Kidney capillary endothelial cell (primary cell): ENCODE measurements at regions not wholly inside any gene's neighbourhood (a gene's known extent, or its start where the extent isn't known, plus 50 kb on each side); places are given as distances from the start of the nearest gene placed in this dataset.

Experiments
- DNase-seq: peaks from one replicate; pipeline ENCODE4 v3.0.0-alpha.2; 2018; ENCODE audit warnings: low spot score

DNA sequence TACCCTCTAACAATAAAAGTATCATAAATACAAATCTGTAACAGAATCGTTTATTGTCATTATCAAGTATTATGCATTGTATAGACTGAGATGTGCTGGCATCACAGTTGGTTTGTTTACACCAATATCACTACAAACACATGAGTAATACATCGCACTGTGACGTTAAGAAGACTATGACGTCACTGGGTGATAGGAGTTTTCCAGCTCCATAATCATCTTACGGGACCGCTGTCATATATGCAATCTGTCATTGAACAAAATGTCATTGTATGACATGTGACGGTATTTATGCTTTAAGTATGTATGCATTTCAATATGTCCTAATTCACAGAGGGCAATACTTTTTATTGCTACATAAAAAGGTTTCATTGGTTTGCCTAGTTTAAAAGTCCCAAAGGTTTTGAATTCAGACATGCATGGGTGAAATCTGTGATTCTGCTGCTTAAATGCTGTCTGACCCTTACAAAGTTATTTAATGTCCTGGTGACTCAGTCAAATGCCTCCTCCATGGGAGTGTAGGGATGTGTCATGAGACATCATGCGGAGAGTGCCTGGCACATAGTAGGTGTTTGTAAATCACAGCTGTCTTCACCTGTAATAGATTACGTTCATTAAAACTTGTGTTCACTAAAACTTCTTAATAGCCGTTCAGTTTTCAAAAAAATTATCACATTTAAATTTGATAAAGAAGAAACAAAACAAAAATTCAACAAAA lies 160.7 kb upstream of the PDE10A start:
- no peak for DNase-seq

DNA sequence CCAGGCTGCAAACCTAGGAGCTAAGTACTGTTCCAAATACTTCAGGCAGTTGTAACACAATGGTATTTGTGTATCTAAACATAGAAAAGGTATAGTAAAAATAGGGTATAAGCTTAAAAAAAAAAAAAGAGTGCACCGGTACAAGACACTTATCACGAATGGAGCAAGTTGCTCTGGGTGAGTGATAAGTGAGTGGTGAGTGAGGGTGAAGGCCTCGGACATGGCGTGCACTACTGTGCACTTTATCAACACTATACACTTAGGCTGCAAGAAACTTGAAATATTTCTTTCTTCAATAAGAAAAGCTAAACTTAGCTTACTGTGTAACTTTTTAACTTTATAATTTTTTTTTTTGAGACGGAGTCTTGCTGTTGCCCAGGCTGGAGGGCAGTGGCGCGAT lies 159.5 kb upstream of the PDE10A start:
- no peak for DNase-seq

DNA sequence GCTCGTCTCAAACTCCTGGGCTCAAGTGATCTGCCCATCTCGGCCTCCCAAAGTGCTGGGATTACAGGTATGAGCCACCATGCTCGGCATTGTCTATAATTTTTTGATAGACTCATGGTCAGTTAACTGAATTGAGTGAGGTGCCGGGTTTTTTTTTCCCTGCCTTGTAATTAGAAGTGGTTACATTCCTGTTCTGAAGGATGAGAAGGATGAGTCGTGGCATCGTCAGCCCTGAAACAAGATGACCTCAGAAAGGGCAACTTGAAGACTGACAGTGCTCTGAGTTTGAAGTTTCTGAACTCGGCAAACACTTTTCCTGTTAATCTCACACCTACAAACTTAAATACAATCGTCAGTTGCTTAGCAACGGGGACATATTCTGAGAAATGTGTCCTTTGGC lies 158.7 kb upstream of the PDE10A start:
- DNase-seq = no peak

DNA sequence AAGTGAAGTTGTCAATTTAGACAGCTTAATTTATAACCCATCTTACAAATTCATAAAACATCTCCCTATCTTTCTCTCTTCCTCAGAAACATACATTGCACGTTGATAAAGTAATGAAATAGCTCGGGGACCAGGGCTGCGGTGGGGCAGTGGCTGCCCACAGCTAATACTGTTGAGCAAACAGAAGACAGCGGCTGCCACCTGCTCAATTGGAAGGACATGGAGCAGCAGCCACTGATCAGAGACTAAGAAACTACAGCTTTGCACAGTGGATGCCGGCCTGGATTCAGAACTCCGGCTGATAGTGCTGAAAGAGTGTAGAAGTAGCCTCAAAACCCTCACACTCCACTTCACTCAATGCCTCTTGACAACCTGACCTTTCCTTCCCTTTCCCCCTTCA lies 157.9 kb upstream of the PDE10A start:
- DNase-seq = no peak

DNA sequence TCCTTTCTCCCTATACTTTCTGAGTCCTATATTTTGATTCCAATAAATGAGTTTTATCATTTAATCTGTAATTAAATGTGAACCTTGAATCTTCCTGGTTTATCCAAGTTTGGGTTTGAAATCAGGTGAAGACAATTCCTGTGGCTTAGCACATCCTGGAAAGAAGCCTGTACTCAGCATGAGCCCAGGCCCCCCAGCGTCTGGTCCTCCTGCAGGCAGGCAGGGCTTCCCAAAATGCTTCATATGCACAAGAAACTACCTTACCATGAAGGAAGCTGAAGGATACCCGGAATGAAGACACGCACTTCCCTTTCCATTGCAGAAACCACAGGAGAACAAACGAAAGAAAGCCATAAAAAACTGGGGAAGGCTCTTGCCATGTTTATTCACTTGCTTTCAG lies 157.4 kb upstream of the PDE10A start:
- no peak for DNase-seq

DNA sequence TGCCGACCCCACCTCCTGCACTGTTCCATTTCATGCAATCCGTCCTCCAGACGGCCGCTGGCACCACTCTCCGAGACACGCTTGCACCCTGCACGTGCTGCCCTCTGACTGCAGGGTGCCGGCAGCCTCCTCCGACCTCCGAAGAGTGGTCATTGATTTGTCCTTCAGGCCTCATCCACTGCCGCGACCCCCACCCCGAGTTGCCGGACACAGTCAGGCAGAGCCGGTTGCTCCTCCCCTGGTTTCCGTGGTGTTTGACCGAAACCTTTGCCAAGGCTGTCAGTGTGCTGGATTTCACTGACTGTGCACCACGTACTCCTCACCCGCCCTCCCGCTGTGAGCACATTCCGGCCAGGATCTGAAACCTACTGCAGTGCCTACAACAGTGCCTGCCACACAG lies 156.4 kb upstream of the PDE10A start:
- no peak for DNase-seq

DNA sequence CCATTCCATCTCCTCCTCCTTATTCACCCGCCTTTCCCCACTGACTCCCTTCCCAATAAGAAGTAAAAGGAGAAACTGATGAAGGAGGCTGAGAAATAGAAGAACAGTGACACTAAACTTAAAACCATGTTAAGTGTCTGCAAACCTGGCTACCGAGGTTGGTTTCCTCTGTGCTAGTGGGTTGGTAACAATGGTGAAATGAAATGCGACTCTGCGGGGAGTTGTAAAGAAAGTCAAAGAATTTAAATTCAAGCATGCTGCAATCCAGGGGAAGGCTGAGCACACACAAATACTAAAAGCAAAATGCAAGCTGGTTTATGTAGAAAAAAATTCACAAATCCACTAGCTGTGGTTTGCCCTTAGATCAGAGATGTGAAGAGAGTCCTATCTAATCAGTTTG lies 155.2 kb upstream of the PDE10A start:
- no peak for DNase-seq

DNA sequence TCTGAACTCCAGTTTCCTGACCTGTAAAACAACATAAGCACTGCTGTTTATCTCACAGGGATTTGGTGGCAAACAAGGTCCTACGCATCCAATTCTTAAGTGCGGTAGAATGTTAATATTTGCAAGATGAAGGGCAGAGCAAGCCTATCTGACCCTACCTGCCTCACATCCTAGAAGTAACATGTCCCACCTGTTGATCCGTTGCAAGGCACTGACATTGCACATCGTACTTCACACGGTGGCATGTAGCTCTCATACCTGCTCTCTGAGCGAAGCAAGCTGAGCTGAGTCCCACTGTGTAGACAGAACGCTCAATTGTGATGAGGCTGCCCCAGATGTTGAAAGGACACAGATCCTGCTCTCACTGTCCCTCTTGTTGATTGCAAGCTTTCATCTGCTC lies 154.7 kb upstream of the PDE10A start:
- DNase-seq = no peak

DNA sequence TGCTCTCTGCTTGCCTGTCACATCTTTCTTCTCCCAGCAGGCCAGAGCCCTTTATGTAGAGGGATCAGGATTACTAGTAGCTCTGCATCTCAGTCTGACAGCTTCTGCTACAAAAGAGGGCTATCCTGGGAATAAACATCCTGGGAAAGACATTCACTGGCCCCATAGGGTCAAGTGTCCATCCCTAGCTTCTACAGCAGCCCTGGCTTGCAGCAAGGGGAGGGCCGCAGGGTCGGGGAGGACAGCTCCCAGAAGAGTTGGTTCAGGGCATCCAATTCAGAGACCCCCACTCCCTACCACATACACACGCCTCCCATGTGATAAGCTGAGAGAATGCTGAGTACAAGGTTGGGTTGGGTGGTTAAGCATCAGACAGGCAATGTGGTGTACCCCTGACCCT lies 154.1 kb upstream of the PDE10A start:
- DNase-seq = no peak

DNA sequence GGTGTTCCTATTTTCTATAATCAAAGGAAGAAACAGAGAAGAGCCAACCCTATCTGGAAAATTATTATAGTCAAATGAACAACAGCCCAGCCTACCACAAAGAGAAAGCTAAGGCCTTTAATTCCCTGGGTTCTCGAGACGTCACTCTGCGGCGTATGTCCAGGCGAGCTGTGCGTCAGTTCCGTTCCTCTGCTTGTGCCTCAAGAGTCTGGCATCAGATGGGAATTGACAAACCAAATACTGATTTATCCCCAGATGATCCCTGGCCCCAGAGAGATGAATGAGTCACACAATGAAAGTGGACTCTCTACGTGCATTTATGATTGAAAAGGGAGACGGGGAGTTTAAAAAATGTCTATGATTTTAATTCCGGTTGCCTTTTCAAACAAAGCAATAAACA lies 151.6 kb upstream of the PDE10A start:
- no peak for DNase-seq

DNA sequence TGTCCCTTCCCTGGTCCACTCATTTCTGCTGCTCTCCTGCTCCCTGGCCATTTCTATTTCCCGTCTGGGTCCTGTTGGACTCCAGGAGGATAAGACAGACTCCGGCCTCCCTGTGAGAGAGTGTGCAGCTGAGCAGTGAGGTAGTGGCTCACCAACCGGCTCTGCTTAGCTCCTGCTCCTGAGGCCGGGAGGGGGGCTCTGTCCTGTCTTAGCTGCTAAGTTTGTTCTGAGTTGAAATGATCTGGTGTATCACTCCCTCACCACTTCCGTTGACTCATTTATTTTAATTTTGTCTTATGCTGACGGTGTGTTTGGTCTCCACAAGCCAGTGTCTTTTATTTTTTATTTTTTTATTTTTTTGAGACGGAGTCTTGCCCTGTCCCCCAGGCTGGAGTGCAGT lies 148.5 kb upstream of the PDE10A start:
- no peak for DNase-seq

DNA sequence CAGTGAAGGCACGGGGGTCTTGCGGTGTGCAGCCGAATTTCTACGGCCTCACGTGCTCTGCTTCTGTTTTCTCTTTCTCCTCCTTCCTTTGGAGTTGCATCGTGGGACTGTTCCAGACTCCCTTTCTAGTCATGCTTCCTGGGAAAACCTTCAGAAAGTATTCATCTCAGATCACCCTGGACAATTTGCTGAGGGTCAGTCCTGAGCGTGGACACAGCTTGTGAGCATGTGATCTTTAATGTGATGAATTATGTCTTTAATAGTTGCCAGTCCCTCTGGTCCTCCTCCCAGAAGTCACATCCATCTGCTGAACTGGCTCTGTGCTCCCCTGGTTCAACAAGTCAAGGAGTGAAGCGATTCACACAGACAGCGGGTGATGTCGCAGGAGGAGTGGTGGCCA lies 145.0 kb upstream of the PDE10A start:
- DNase-seq = no peak

DNA sequence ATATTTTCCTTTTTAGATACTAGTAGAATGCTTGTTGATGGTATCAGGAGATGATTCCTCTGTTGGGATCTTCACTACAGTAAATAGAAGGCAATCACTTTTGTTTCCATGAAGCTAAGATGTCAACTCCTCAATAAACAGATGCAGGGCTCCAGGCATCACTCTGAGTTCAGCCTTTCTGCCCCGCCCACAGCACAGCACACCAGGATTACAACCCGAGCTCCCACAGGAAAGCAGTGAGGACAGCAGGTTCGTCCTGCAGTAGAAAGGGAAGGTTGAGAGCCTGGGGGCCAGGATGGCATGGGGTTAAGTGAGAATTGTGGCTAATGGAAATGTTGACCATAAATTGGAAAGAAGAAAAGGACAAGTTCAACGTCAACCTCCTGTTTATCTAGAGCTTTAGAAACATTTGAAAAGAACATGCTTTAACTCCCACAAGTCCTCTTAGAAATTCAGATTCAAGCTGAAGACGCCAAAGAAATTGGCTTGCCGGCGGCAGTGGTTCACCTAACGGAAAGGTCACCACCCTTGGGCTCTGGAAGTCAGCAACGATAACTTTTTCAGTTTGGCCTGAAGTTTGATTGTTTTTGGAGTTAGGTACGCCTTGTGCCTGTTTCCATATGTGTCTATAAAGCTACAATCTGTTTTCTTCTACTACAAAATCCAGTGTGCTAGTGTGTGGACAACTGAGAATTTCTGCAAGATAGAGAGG lies 144.4 kb upstream of the PDE10A start:
- no peak for DNase-seq

DNA sequence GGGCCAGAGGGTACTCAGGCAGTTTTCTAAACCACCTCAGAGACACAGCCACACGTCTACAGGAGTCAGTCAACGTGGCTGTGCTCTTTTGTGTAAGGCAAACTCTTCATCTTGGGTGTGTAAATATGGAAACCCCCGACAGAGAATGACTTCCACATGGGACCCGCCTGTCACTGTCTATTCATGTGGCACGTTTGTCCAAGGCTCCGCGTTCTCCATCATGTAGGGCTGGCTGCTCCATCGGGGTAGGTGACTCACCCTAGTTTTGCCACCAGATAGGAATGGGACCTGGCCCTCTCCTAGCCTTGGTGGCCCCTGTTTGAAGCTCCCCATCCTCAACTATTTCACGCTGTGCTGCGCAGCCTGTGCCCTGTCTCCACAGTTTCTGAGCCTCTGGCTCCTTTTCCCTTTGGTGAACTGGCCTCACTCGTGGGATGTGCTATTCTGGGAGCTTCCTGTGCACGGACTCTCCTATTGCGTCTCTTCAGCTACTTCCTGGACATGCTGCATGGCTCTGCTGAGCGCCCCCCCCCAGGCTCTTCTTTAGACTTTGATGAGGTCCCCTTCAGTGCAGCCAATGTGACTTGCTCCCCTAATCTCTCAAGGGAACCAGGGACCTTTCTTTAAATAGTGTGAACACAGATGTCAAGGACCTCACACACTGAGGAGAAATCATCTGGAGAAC lies 143.2 kb upstream of the PDE10A start:
- no peak for DNase-seq

DNA sequence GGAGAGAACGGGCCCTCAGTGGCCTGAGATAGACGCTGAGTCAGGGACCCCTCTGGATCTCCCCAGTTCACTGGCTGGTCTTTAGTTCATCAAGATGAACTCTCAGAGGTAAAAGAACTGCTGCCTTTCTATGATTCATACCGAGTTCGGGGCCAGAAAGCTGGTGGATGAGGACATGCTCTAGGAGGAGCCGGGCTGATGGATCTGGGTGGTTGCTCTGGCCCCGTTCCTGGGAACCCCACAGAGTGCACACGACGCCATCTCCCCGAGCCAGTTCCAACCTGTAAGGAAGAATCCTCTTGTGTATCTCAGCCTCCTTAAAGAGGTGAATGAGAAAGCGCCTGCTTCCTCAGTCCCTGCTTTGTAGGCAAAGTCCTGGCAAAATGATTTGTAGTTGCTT lies 142.6 kb upstream of the PDE10A start:
- no peak for DNase-seq

DNA sequence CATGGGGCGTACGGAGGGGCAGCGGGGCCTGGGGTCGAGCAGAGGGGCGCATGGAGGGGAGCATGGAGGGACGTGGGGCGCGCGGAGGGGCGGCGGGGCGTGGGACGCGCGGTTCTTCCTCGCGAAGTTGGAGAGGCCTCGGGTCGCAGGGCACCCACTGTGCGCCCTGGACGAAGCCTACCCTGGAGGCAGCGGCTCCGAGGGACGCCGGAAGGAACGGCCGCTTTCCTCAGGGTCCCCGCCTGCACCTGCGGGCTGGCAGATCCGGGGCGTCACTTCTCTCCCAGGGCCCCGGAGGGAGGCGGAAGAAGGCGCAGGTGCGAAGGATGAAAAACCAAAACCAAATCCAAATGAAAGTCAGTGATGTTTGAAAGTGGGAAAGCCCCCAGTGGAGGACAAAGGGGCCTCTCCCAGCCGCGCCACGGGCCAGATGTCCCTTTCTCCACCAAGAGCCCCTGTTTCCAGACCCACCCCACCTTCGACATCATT lies 142.1 kb upstream of the PDE10A start:
- DNase-seq = no peak

DNA sequence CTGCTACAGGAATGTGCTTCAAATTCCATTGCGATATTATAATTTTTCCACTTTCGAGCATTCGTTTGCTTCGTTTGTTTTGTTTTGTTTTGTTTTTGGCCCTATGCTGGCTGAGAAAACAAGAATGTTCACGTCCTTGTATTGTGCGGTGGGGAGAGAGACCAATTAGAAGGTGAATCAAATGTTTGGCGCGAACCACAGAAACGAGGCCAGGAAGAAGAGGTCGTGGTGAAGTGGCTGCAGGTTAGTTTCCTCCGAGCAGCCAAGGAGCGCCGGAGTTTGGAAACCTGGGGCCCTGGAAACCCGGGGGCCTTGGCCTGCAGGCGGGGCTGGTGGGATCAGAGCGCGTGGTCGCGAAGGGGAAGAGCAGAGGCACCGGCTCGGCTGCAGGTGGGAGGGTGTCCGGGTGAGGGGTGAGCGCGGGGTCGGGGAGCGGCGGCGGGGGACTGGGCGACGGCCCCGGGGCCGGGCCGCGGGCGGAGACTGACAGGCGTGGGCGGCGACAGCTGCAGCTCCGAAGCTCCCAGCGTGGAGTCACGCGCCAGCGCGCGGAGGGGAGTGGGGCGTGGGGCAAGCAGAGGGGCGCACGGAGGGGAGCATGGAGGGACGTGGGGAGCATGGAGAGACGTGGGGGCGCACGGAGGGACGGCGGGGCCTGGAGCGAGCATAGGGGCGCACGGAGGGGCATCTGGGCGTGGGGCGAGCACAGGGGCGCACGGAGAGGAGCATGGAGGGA lies 141.5 kb upstream of the PDE10A start:
- DNase-seq = no peak

DNA sequence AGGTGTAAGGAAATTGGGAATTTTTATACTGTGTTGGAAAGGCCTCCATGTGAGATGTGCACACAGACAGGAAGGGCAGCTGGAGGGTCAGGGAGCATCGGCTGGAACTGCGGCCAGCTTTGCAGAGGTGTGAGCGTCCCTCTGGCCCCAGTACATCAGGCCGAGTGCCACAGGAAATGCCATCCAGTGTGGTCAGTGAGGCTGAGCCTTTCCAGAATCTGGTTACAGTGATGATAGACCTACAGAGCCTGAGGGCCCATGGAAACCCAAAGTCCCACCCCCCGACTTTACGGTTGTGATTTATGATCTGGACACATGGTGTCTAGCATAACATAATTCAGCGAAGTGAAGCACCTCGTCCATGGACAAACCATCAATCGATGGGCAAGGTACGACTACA lies 137.3 kb upstream of the PDE10A start:
- no peak for DNase-seq

DNA sequence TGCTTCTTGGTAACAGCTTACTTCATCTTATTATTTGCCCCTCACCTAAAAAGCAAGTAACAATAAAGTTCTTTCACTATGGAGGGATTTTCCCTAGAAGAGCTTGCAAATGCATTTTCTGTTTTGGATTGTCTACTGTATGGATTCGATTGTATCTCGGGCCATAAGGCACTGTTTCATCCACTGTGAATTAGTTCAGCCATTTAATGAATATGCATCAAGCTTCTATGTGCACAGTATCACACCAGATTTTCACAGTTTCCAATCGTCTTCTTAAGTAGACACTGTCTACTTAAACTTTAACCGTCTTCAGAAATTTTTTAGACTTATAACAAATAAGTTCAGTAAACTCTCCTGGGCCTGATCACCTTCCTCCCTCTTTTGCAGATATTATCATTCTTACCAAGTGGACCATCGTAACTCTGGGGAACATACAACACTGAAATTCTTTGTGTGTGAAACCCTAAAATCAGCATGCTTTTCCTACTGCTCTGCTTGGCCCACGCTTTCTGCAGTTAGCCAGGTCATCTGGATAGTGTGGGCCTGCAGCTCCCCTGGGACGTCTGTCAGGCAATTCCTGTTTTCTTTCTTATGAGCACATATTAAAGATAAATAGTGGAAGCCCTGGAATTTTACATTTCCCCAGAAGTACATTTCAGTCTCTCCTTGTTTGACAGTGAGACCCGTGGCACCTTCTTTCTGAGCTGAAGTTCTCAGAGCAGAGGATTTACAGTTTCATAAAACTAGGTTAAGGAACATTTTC lies 136.5 kb upstream of the PDE10A start:
- no peak for DNase-seq

DNA sequence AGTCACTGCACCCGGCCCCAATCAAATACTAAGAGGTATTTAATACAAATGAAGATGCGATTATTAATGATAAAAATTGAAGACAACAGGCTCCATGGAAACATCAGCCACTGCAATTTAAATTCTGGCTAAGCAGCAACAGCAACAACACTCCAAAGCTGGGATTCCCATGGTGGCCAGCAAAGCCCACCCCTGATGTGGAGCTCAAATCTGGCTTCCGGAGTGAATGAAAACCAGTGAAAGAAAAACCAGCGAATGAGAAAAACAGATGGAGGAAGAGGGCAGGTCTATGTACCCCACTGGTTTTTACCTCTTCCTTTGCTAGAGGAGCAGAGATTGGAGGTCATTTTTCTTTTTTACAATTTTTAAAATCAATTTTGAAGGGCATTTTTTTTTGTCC lies 135.9 kb upstream of the PDE10A start:
- no peak for DNase-seq

DNA sequence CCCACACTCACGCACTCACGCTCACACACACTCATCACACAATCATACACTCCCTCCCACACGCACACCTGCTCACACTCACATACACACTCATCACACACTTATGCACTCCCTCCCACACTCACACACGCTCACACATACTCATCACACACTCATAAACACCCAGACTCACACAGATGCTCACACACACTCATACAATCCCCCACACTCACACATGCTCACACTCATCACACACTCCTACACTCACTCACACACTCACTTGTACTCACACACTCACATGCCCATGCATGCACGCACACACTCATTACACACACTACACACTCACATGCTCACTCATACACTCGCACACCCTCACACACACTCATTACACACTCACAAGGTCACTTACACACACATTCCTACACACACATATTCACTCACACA lies 131.1 kb upstream of the PDE10A start:
- no peak for DNase-seq

DNA sequence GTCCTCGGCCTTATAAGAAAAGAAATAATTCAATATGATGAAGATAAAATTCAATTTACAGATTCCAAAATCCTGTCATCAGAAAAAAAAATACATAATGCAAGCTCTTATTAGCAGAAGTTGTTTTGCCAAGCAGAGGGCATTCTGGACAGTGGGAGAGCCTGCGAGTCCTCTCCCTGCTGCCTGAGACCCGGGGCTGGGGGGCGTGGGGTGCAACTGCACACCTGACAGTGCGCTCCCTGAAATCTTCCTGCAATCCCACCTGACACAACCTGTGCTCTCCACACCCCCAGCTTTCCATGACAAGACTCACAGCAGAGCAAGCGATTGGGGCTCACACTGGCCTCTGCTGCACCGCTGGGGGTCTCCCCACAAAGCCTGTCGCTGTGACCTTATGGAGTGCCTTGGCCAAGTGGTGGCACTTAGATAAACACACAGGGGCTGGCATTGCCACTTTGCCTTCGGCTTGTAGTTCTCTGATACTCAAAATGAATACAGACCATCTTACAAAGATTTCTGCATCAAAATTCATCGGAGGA lies 130.3 kb upstream of the PDE10A start:
- DNase-seq = no peak
